Naive thymus-derived CD4-positive, alpha-beta T cell (primary cell): ENCODE measurements at regions not wholly inside any gene's neighbourhood (a gene's known extent, or its start where the extent isn't known, plus 50 kb on each side); places are given as distances from the start of the nearest gene placed in this dataset.

Experiments used
- ATAC-seq: fragments of 150-1000 bp; cut with Tn5 transposase; 2 replicates; pipeline ENCODE4 v1.10.0; 2021; ENCODE audit warnings: mild to moderate bottlenecking, moderate library complexity
- CTCF ChIA-PET: fragments of 350-600 bp; sonication (Branson Sonifier 250); formaldehyde crosslinking; loops from one replicate; lab custom pipeline; 2021; ENCODE audit warnings: antibody characterized with exemption; lab: Charles Lee
- POLR2A ChIA-PET: fragments of 350-600 bp; sonication (Branson Sonifier 250); formaldehyde crosslinking; loops from one replicate; lab custom pipeline; 2021; ENCODE audit warnings: antibody characterized with exemption, inconsistent platforms; lab: Charles Lee
- DNase-seq, 9 donors: peaks; one replicate each; pipeline versions ENCODE4 v3.0.0 to v3.0.0-alpha.2; 2020 to 2022; ENCODE audit warnings: mixed read lengths in 1 of 9
- H3K27ac ChIP-seq: one replicate; pipeline ENCODE4 v1.7.0; 2013; ENCODE audit warnings: mild to moderate bottlenecking, low read depth, low read length, moderate library complexity
- H3K27me3 ChIP-seq, 2 donors: one replicate each; pipeline ENCODE4 v1.7.0; 2013; ENCODE audit warnings: low read length in 2 of 2, mild to moderate bottlenecking in 2 of 2, moderate library complexity in 2 of 2; ENCODE audit not compliant: control insufficient read depth in 2 of 2, insufficient read depth in 2 of 2
- H3K36me3 ChIP-seq, 3 experiments: 1 replicate in 2 of 3; 2 replicates in 1 of 3; pipeline ENCODE4 v1.7.0; 2013; ENCODE audit warnings: low read length in 3 of 3, mild to moderate bottlenecking in 3 of 3, moderate library complexity in 1 of 3; ENCODE audit not compliant: insufficient read depth in 3 of 3, control insufficient read depth in 2 of 3
- H3K4me1 ChIP-seq, 2 donors: one replicate each; pipeline ENCODE4 v1.7.0; 2013; ENCODE audit warnings: low read length in 2 of 2, mild to moderate bottlenecking in 2 of 2, moderate library complexity in 1 of 2; ENCODE audit not compliant: control insufficient read depth in 2 of 2, insufficient read depth in 2 of 2
- H3K4me3 ChIP-seq: 2 replicates; pipeline ENCODE4 v1.7.0; 2013; ENCODE audit warnings: mild to moderate bottlenecking, low read length
- H3K9me3 ChIP-seq, 3 experiments: 1 replicate in 2 of 3; 2 replicates in 1 of 3; pipeline ENCODE4 v1.7.0; 2013; ENCODE audit warnings: low read length in 3 of 3; ENCODE audit not compliant: control insufficient read depth in 2 of 3
- H3K27ac Mint-ChIP-seq, 9 donors: one replicate each; pipeline ENCODE4 v1.8.0; 2020 to 2022; ENCODE audit warnings: mixed read lengths in 9 of 9, mild to moderate bottlenecking in 8 of 9, moderate library complexity in 5 of 9, inconsistent platforms in 2 of 9
- H3K27me3 Mint-ChIP-seq, 5 donors: one replicate each; pipeline ENCODE4 v1.8.0; 2021 to 2022; ENCODE audit warnings: mixed read lengths in 5 of 5, mild to moderate bottlenecking in 1 of 5
- H3K36me3 Mint-ChIP-seq, 5 donors: one replicate each; pipeline ENCODE4 v1.8.0; 2020 to 2022; ENCODE audit warnings: mixed read lengths in 5 of 5, mild to moderate bottlenecking in 3 of 5, inconsistent platforms in 1 of 5
- H3K4me1 Mint-ChIP-seq, 7 donors: one replicate each; pipeline ENCODE4 v1.8.0; 2020 to 2022; ENCODE audit warnings: mixed read lengths in 7 of 7, mild to moderate bottlenecking in 3 of 7, inconsistent platforms in 1 of 7
- H3K4me3 Mint-ChIP-seq, 10 donors: one replicate each; pipeline ENCODE4 v1.8.0; 2020 to 2022; ENCODE audit warnings: mild to moderate bottlenecking in 10 of 10, mixed read lengths in 10 of 10, moderate library complexity in 6 of 10, inconsistent platforms in 2 of 10
- H3K9me3 Mint-ChIP-seq, 11 donors: one replicate each; pipeline ENCODE4 v1.8.0; 2020 to 2022; ENCODE audit warnings: mixed read lengths in 11 of 11, mild to moderate bottlenecking in 4 of 11, inconsistent platforms in 1 of 11, moderate library complexity in 1 of 11
- intact Hi-C, 2 donors: fragments of 100-400 bp; cut with micrococcal nuclease; formaldehyde crosslinking; loops; one replicate each; pipeline ENCODE4 v1.15.1; 2023

- POLR2A ChIA-PET: no interaction called here
- H3K4me1 Mint-ChIP-seq: peaks cover 0 to 7% (median 0%) of the 10 kb centered on the region in 7 donors
- DNase-seq: no peak
- ATAC-seq: no peak
- Histone ChIP-seq H3K9me3 (no peaks in the 10 kb centered on the region), H3K36me3 (no peaks in the 10 kb centered on the region), H3K27ac (no peak overlapping the region), H3K27me3 (no peaks in the 10 kb centered on the region), H3K4me1 (no peaks in the 10 kb centered on the region), H3K4me3 (no peak overlapping the region)
- peaks cover 0 to 23% (median 4%) of the 10 kb centered on the region in 5 donors for H3K27me3 Mint-ChIP-seq
- H3K27ac Mint-ChIP-seq: no peak overlapping the region
- CTCF ChIA-PET: no interaction called here
- H3K4me3 Mint-ChIP-seq: no peak overlapping the region
- peaks cover 0 to 4% (median 0%) of the 10 kb centered on the region in 11 donors for H3K9me3 Mint-ChIP-seq
- intact Hi-C loops: no loop called here
- no peaks in the 10 kb centered on the region for H3K36me3 Mint-ChIP-seq
These were observed 82.9 kb upstream of the ZNF469 start for GRCh38 chr16:88299751-88300462.

- no peaks in the 10 kb centered on the region for H3K9me3 ChIP-seq
- H3K36me3 Mint-ChIP-seq: no peaks in the 10 kb centered on the region
These were observed 82.3 kb upstream of the ZNF469 start for GRCh38 chr16:88300463-88300835.

GRCh38 chr16:88301431-88301830, 81.3 kb upstream of the ZNF469 start:
- Histone ChIP-seq H3K4me3 (no peak overlapping the region), H3K9me3 (no peaks in the 10 kb centered on the region), H3K27me3 (no peaks in the 10 kb centered on the region), H3K27ac (no peak overlapping the region), H3K4me1 (no peaks in the 10 kb centered on the region), H3K36me3 (no peaks in the 10 kb centered on the region)
- Mint-ChIP-seq H3K36me3 (no peaks in the 10 kb centered on the region), H3K4me1 (peaks cover 0 to 4% (median 0%) of the 10 kb centered on the region in 7 donors), H3K27ac (no peak overlapping the region), H3K9me3 (peaks cover 0 to 12% (median 0%) of the 10 kb centered on the region in 11 donors), H3K4me3 (no peak overlapping the region), H3K27me3 (peaks cover 0 to 23% (median 3%) of the 10 kb centered on the region in 5 donors)
- CTCF ChIA-PET: no interaction called here
- ATAC-seq (no peak), DNase-seq (no peak)
- intact Hi-C loops: no loop called here
- POLR2A ChIA-PET: no interaction called here

More at GRCh38 chr16:88300463-88300835, 82.3 kb upstream of the ZNF469 start:
- Mint-ChIP-seq H3K27me3 (peaks cover 0 to 23% (median 4%) of the 10 kb centered on the region in 5 donors), H3K4me1 (peaks cover 0 to 7% (median 0%) of the 10 kb centered on the region in 7 donors), H3K9me3 (peaks cover 0 to 9% (median 0%) of the 10 kb centered on the region in 11 donors), H3K27ac (no peak overlapping the region), H3K4me3 (no peak overlapping the region)
- intact Hi-C loops: no loop called here
- CTCF ChIA-PET: no interaction called here
- Histone ChIP-seq H3K4me3 (no peak overlapping the region), H3K4me1 (no peaks in the 10 kb centered on the region), H3K36me3 (no peaks in the 10 kb centered on the region), H3K27ac (no peak overlapping the region), H3K27me3 (no peaks in the 10 kb centered on the region)
- POLR2A ChIA-PET: no interaction called here
- ATAC-seq: no peak
- DNase-seq: no peak

- intact Hi-C loops: no loop called here
- peaks cover 0 to 23% (median 0%) of the 10 kb centered on the region in 5 donors for H3K27me3 Mint-ChIP-seq
- ChIA-PET POLR2A (no interaction called here), CTCF (no interaction called here)
- no peaks in the 10 kb centered on the region for H3K36me3 Mint-ChIP-seq
- H3K4me1 Mint-ChIP-seq: peaks cover 0 to 3% (median 0%) of the 10 kb centered on the region in 7 donors
- DNase-seq: no peak
- no peak overlapping the region for H3K4me3 ChIP-seq
- no peaks in the 10 kb centered on the region for H3K36me3 ChIP-seq
- H3K27me3 ChIP-seq: no peaks in the 10 kb centered on the region
- no peak for ATAC-seq
- no peak overlapping the region for H3K27ac ChIP-seq
- no peak overlapping the region for H3K27ac Mint-ChIP-seq
- no peaks in the 10 kb centered on the region for H3K9me3 ChIP-seq
- H3K4me1 ChIP-seq: no peaks in the 10 kb centered on the region
- no peak overlapping the region for H3K4me3 Mint-ChIP-seq
- peaks cover 0 to 10% (median 0%) of the 10 kb centered on the region in 11 donors for H3K9me3 Mint-ChIP-seq
These were observed 80.9 kb upstream of the ZNF469 start for GRCh38 chr16:88301886-88302285.

- Histone ChIP-seq H3K4me3 (no peak overlapping the region), H3K4me1 (no peaks in the 10 kb centered on the region)
These were observed 80.1 kb upstream of the ZNF469 start for GRCh38 chr16:88302666-88303065.

GRCh38 chr16:88303405-88303804, 79.4 kb upstream of the ZNF469 start:
- no peaks in the 10 kb centered on the region for H3K27me3 ChIP-seq
- peaks cover 0 to 10% (median 1%) of the 10 kb centered on the region in 11 donors for H3K9me3 Mint-ChIP-seq
- no peak overlapping the region for H3K27ac Mint-ChIP-seq
- DNase-seq (no peak), ATAC-seq (no peak)
- CTCF ChIA-PET: no interaction called here
- no peak overlapping the region for H3K27ac ChIP-seq
- H3K27me3 Mint-ChIP-seq: peaks cover 0 to 21% (median 12%) of the 10 kb centered on the region in 5 donors
- intact Hi-C loops: no loop called here
- H3K9me3 ChIP-seq: no peaks in the 10 kb centered on the region
- H3K4me1 Mint-ChIP-seq: peaks cover 0 to 3% (median 0%) of the 10 kb centered on the region in 7 donors
- no peak overlapping the region for H3K4me3 ChIP-seq
- H3K4me1 ChIP-seq: no peaks in the 10 kb centered on the region
- no peaks in the 10 kb centered on the region for H3K36me3 Mint-ChIP-seq
- no peaks in the 10 kb centered on the region for H3K36me3 ChIP-seq
- POLR2A ChIA-PET: no interaction called here
- H3K4me3 Mint-ChIP-seq: no peak overlapping the region

More at GRCh38 chr16:88302666-88303065, 80.1 kb upstream of the ZNF469 start:
- H3K36me3 Mint-ChIP-seq: no peaks in the 10 kb centered on the region
- Histone ChIP-seq H3K27ac (no peak overlapping the region), H3K36me3 (no peaks in the 10 kb centered on the region), H3K9me3 (no peaks in the 10 kb centered on the region), H3K27me3 (no peaks in the 10 kb centered on the region)
- ChIA-PET POLR2A (no interaction called here), CTCF (no interaction called here)
- no peak overlapping the region for H3K27ac Mint-ChIP-seq
- DNase-seq (no peak), ATAC-seq (no peak)
- H3K9me3 Mint-ChIP-seq: peaks cover 0 to 10% (median 1%) of the 10 kb centered on the region in 11 donors
- H3K4me1 Mint-ChIP-seq: peaks cover 0 to 3% (median 0%) of the 10 kb centered on the region in 7 donors
- intact Hi-C loops: no loop called here
- H3K4me3 Mint-ChIP-seq: no peak overlapping the region
- peaks cover 0 to 20% (median 4%) of the 10 kb centered on the region in 5 donors for H3K27me3 Mint-ChIP-seq
